HepG2 (cell line): ENCODE measurements at regions not wholly inside any gene's neighbourhood (a gene's known extent, or its start where the extent isn't known, plus 50 kb on each side); places are given as distances from the start of the nearest gene placed in this dataset.
A peak's percentile ranks its signal among the peaks of the same experiment; 100 is the strongest.
"Not testable (repeated sequence)": the region's sequence is repeated elsewhere in the genome, so short reads cannot be mapped to it uniquely, and the experiment has no call there.

ENCODE experiments used
- ATAC-seq: fragments of 200-7000 bp; cut with Tn5 transposase; 3 replicates; pipeline ENCODE4 v1.9.1; 2020; ENCODE audit warnings: mild to moderate bottlenecking, moderate library complexity
- BruUV-seq: library from RNA; stranded (reverse); fragments of 400-500 nt; replicated peaks from 2 replicates; lab custom pipeline; 2021; lab: Mats Ljungman, UMichigan
- CTCF ChIA-PET: fragments of 300-600 bp; formaldehyde crosslinking; extraction: SDS; loops from one replicate; lab custom pipeline; 2021; ENCODE audit warnings: low total read pairs, inconsistent platforms, low intra/inter-chr PET ratio; lab: Yijun Ruan, JAX
- POLR2A ChIA-PET: fragments of 350-600 bp; sonication (Branson Sonifier 250); formaldehyde crosslinking; loops from one replicate; lab custom pipeline; 2020; ENCODE audit warnings: antibody characterized with exemption, inconsistent platforms; lab: Yijun Ruan, JAX
- DNase-seq: peaks from one replicate; pipeline ENCODE4 v3.0.0-alpha.2; 2015; ENCODE audit warnings: low spot score
- FAIRE-seq: peaks from 3 replicates; lab custom pipeline; 2011; peaks lifted over from hg19 to GRCh38; lab: Jason Lieb, UNC
- H2AFZ ChIP-seq: one replicate; pipeline ENCODE4 v1.6.1; 2011; ENCODE audit warnings: low read length, inconsistent platforms
- H3K27ac ChIP-seq: fragments of 300-600 bp; 3 replicates; pipeline ENCODE4 v1.8.0; 2011; ENCODE audit warnings: mixed run types, mild to moderate bottlenecking, mixed read lengths, low read length, inconsistent platforms; ENCODE audit not compliant: insufficient read depth; ENCODE audit errors: extremely low read length
- H3K27me3 ChIP-seq, 2 experiments: fragments of 200-600 bp in 1 of 2; 2 replicates in 1 of 2; 3 replicates in 1 of 2; pipeline versions ENCODE4 v1.6.0 to v1.8.0; 2011; ENCODE audit warnings: low read length in 2 of 2, mild to moderate bottlenecking in 2 of 2, moderate library complexity in 2 of 2, inconsistent platforms in 1 of 2; ENCODE audit not compliant: insufficient read depth in 2 of 2, control insufficient read depth in 1 of 2
- H3K36me3 ChIP-seq, 2 experiments: fragments of 200-600 bp in 1 of 2; replicated peaks in 1 of 2; 2 replicates in 1 of 2; 3 replicates in 1 of 2; pipeline versions ENCODE4 v1.5.1 to v1.8.0; 2011; ENCODE audit warnings: low read length in 2 of 2, inconsistent platforms in 1 of 2; ENCODE audit not compliant: insufficient read depth in 2 of 2, control insufficient read depth in 1 of 2
- H3K4me1 ChIP-seq: 2 replicates; pipeline ENCODE4 v1.5.1; 2012; ENCODE audit warnings: low read length, inconsistent platforms; ENCODE audit not compliant: insufficient read depth
- H3K4me2 ChIP-seq: 2 replicates; pipeline ENCODE4 v1.6.0; 2011; ENCODE audit warnings: low read depth, low read length, inconsistent platforms
- H3K4me3 ChIP-seq, 3 experiments: fragments of 200-600 bp in 1 of 3; sonication (generic), shearing (Covaris generic) in 1 of 3; replicated peaks in 1 of 3; 2 replicates each; pipeline ENCODE4 v1.5.1; 2011 to 2016; ENCODE audit warnings: low read length in 3 of 3, inconsistent platforms in 2 of 3, low read depth in 2 of 3, mild to moderate bottlenecking in 2 of 3, control low read depth in 1 of 3, mixed read lengths in 1 of 3; ENCODE audit not compliant: insufficient read depth in 1 of 3
- H3K79me2 ChIP-seq: one replicate; pipeline ENCODE4 v1.6.1; 2011; ENCODE audit warnings: low read length, inconsistent platforms; ENCODE audit not compliant: insufficient read depth
- H3K9ac ChIP-seq: 2 replicates; pipeline ENCODE4 v1.6.0; 2011; ENCODE audit warnings: mild to moderate bottlenecking, low read depth, low read length, inconsistent platforms; ENCODE audit not compliant: insufficient read depth
- H3K9me3 ChIP-seq: 2 replicates; pipeline ENCODE4 v1.5.1; 2012; ENCODE audit warnings: mild to moderate bottlenecking, low read length
- H4K20me1 ChIP-seq: 2 replicates; pipeline ENCODE4 v1.6.0; 2011; ENCODE audit warnings: inconsistent platforms, mild to moderate bottlenecking, low read length, moderate library complexity; ENCODE audit not compliant: insufficient read depth
- MYC ChIP-seq: sonication (generic); formaldehyde crosslinking; IDR thresholded peaks from 2 replicates; pipeline ENCODE4 v1.9.0; 2021; ENCODE audit warnings: missing genetic modification reagents, borderline replicate concordance
- STAG1 ChIP-seq: sonication (generic); formaldehyde crosslinking; IDR thresholded peaks from 2 replicates; pipeline ENCODE4 v1.4.0; 2020; ENCODE audit warnings: missing genetic modification reagents
- TSC22D2 ChIP-seq: sonication (generic); formaldehyde crosslinking; IDR thresholded peaks from 2 replicates; pipeline ENCODE4 v1.5.1; 2020; ENCODE audit warnings: missing genetic modification reagents, mild to moderate bottlenecking, borderline replicate concordance
- ZMYM4 ChIP-seq: sonication (generic); formaldehyde crosslinking; IDR thresholded peaks from 2 replicates; pipeline ENCODE4 v1.8.1; 2023; ENCODE audit warnings: mild to moderate bottlenecking, missing genetic modification reagents
- ZNF225 ChIP-seq: sonication (generic); formaldehyde crosslinking; IDR thresholded peaks from 2 replicates; pipeline ENCODE4 v1.4.0; 2020; ENCODE audit warnings: mild to moderate bottlenecking, missing genetic modification reagents
- ZNF557 ChIP-seq: sonication (generic); formaldehyde crosslinking; IDR thresholded peaks from 2 replicates; pipeline ENCODE4 v1.4.0; 2020; ENCODE audit warnings: missing genetic modification reagents
- WGBS: methylation state at CpG from one replicate; pipeline ENCODE4 v1.1.6; 2017; ENCODE audit warnings: low lambda C conversion rate; 5-methylcytosine and 5-hydroxymethylcytosine counted together
- in situ Hi-C: cut with HindIII; loops from 2 replicates; pipeline ENCODE4 v1.10.0; 2017; ENCODE audit warnings: low pct_unique_long_range_greater_than_20kb; ENCODE audit not compliant: extremely low pct_ligation_motif_present
- intact Hi-C: fragments of 100-400 bp; cut with micrococcal nuclease; formaldehyde crosslinking; loops from one replicate; pipeline ENCODE4 v1.10.0; 2022; ENCODE audit not compliant: unreplicated experiment
- TF ChIP-seq, protein P1 (sequence below): sonication (generic); formaldehyde crosslinking; IDR thresholded peaks from 2 replicates; pipeline ENCODE4 v1.5.0; 2020; ENCODE audit warnings: mild to moderate bottlenecking, missing genetic modification reagents, moderate library complexity
- TF ChIP-seq, protein P2 (sequence below): sonication (generic); formaldehyde crosslinking; IDR thresholded peaks from 2 replicates; pipeline ENCODE4 v1.4.0; 2020; ENCODE audit warnings: missing genetic modification reagents

DNA sequence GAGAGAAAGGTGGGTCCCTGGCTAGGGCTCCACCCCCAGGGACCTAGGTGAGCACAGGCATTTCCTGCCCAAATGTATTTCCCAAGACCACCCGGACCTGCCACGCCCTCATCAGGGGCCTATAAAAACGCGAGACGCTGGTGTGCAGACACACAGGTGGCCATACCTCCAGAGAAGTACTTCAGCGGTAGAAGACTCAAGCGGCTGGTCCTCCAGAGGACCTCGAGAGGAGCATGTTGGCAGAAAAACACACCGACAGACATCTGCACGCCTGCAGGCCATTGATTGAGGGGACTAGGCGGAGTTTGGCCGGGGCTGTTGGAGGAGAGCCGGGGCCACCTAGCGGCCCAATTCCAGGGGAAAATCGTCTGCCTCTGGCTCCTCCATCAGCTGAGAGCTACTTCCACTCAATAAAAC lies 695.8 kb upstream of the MMS22L start:
- BruUV-seq: no TSS peak
- no peaks in the 10 kb centered on the region for H3K4me1 ChIP-seq
- ATAC-seq: peak; percentile 100
- H3K9ac ChIP-seq: no peak overlapping the region
- no peaks in the 10 kb centered on the region for H3K36me3 ChIP-seq
- WGBS: 44% methylated on average over 13 of the region's 15 CpGs
- peak overlapping the region; percentile 11 for H2AFZ ChIP-seq
- intact Hi-C loops (loop anchor here (1.0 to 2.0 kb wide), 4 partner anchors 274 to 910 kb away; no protein-coding TSS in a partner anchor), in situ Hi-C loops (no loop called here)
- H3K27me3 ChIP-seq: no peaks in the 10 kb centered on the region; a peak in 1 of 5 replicates
- H3K9me3 ChIP-seq: no peaks in the 10 kb centered on the region
- H3K79me2 ChIP-seq: no peaks in the 10 kb centered on the region
- no peak for FAIRE-seq
- POLR2A ChIA-PET: no interaction called here
- TF ChIP-seq ZNF225 (CRISPR knock-in tag) (no peak), ZMYM4 (CRISPR knock-in tag) (peak; percentile 40; the same call in 1 of the 2 replicates), STAG1 (CRISPR knock-in tag) (peak; percentile 55), MYC (CRISPR knock-in tag) (no peak), ZNF557 (CRISPR knock-in tag) (no peak), TSC22D2 (CRISPR knock-in tag) (no peak)
- TF ChIP-seq, protein P1, sequence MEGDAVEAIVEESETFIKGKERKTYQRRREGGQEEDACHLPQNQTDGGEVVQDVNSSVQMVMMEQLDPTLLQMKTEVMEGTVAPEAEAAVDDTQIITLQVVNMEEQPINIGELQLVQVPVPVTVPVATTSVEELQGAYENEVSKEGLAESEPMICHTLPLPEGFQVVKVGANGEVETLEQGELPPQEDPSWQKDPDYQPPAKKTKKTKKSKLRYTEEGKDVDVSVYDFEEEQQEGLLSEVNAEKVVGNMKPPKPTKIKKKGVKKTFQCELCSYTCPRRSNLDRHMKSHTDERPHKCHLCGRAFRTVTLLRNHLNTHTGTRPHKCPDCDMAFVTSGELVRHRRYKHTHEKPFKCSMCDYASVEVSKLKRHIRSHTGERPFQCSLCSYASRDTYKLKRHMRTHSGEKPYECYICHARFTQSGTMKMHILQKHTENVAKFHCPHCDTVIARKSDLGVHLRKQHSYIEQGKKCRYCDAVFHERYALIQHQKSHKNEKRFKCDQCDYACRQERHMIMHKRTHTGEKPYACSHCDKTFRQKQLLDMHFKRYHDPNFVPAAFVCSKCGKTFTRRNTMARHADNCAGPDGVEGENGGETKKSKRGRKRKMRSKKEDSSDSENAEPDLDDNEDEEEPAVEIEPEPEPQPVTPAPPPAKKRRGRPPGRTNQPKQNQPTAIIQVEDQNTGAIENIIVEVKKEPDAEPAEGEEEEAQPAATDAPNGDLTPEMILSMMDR: peak; percentile 63
- TF ChIP-seq, protein P2, sequence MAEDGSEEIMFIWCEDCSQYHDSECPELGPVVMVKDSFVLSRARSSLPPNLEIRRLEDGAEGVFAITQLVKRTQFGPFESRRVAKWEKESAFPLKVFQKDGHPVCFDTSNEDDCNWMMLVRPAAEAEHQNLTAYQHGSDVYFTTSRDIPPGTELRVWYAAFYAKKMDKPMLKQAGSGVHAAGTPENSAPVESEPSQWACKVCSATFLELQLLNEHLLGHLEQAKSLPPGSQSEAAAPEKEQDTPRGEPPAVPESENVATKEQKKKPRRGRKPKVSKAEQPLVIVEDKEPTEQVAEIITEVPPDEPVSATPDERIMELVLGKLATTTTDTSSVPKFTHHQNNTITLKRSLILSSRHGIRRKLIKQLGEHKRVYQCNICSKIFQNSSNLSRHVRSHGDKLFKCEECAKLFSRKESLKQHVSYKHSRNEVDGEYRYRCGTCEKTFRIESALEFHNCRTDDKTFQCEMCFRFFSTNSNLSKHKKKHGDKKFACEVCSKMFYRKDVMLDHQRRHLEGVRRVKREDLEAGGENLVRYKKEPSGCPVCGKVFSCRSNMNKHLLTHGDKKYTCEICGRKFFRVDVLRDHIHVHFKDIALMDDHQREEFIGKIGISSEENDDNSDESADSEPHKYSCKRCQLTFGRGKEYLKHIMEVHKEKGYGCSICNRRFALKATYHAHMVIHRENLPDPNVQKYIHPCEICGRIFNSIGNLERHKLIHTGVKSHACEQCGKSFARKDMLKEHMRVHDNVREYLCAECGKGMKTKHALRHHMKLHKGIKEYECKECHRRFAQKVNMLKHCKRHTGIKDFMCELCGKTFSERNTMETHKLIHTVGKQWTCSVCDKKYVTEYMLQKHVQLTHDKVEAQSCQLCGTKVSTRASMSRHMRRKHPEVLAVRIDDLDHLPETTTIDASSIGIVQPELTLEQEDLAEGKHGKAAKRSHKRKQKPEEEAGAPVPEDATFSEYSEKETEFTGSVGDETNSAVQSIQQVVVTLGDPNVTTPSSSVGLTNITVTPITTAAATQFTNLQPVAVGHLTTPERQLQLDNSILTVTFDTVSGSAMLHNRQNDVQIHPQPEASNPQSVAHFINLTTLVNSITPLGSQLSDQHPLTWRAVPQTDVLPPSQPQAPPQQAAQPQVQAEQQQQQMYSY (CRISPR knock-in tag): no peak
- no peak overlapping the region for H3K4me3 ChIP-seq
- no peaks in the 10 kb centered on the region for H4K20me1 ChIP-seq
- H3K4me2 ChIP-seq: peak overlapping the region; percentile 3
- CTCF ChIA-PET: no interaction called here
- no peak overlapping the region for H3K27ac ChIP-seq
- DNase-seq: peak; percentile 25

DNA sequence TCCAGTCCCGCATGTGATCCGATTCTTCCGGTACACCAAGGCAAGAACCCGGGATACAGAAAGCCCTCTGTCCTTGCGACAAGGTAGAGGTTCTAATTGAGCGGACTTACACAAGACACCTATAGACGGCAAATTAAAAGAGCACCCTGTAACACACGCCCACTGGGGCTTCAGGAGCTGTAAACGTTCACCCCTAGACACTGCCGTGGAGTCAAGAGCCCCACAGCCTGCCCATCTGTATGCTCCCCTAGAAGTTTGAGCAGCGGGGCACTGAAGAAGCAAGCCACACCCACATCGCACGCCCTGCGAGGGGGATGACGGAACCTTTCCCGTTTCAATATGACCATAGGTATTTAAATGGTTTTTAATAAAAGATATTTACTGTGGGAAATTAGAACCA lies 696.3 kb upstream of the MMS22L start:
- H3K9me3 ChIP-seq, H3K27ac ChIP-seq, POLR2A ChIA-PET, H3K36me3 ChIP-seq, H3K4me1 ChIP-seq, H4K20me1 ChIP-seq, FAIRE-seq, in situ Hi-C loops, DNase-seq, H3K27me3 ChIP-seq, H3K4me3 ChIP-seq, H3K9ac ChIP-seq, BruUV-seq, H3K79me2 ChIP-seq, CTCF ChIA-PET: not testable (repeated sequence)
- H2AFZ ChIP-seq: peak overlapping the region; percentile 11
- ATAC-seq: peak; percentile 84
- intact Hi-C loops: loop anchor here (1.0 to 2.0 kb wide), 4 partner anchors 274 to 910 kb away; no protein-coding TSS in a partner anchor
- 47% methylated on average over 13 of the region's 16 CpGs for WGBS
- H3K4me2 ChIP-seq: peak overlapping the region; percentile 3
